LNCaP clone FGC (cell line): ENCODE measurements at regions not wholly inside any gene's neighbourhood (a gene's known extent, or its start where the extent isn't known, plus 50 kb on each side); places are given as distances from the start of the nearest gene placed in this dataset.

ENCODE experiments used
- DNase-seq: peaks from one replicate; pipeline ENCODE4 v3.0.0-alpha.2; 2011; ENCODE audit warnings: low read depth
- H3K4me3 ChIP-seq: 2 replicates; pipeline ENCODE4 v1.5.1; 2011; ENCODE audit warnings: mild to moderate bottlenecking, low read depth, low read length, control low read depth
- CTCF ChIP-seq: IDR thresholded peaks from 2 replicates; pipeline ENCODE4 v1.5.1; 2012; ENCODE audit warnings: mild to moderate bottlenecking; ENCODE audit not compliant: control insufficient read depth, insufficient read depth; ENCODE audit errors: extremely low read depth

- no peak for DNase-seq
- no peak for TF ChIP-seq CTCF
- H3K4me3 ChIP-seq = no peak overlapping the region
Measured at GRCh38 chr1:30509670-30510069, 213.7 kb downstream of the MATN1 start.

GRCh38 chr1:30508611-30509010 lies 214.8 kb downstream of the MATN1 start:
- H3K4me3 ChIP-seq = no peak overlapping the region
- no peak for TF ChIP-seq CTCF
- DNase-seq = no peak

DNA sequence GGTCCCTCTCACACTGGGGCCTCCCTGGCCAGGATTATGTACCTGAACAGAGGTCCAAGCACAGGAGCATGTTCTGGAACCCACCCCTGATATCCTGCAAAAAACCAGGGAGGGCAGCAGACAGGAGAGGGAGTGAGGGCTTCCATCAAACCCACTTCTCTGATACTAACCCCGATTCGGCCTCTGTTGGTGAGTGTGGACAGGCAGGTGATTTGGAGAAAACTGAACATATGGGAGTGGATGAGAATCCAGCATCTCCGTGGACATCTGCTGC lies 215.3 kb downstream of the MATN1 start:
- no peak overlapping the region for H3K4me3 ChIP-seq
- DNase-seq = no peak
- TF ChIP-seq CTCF = no peak

DNA sequence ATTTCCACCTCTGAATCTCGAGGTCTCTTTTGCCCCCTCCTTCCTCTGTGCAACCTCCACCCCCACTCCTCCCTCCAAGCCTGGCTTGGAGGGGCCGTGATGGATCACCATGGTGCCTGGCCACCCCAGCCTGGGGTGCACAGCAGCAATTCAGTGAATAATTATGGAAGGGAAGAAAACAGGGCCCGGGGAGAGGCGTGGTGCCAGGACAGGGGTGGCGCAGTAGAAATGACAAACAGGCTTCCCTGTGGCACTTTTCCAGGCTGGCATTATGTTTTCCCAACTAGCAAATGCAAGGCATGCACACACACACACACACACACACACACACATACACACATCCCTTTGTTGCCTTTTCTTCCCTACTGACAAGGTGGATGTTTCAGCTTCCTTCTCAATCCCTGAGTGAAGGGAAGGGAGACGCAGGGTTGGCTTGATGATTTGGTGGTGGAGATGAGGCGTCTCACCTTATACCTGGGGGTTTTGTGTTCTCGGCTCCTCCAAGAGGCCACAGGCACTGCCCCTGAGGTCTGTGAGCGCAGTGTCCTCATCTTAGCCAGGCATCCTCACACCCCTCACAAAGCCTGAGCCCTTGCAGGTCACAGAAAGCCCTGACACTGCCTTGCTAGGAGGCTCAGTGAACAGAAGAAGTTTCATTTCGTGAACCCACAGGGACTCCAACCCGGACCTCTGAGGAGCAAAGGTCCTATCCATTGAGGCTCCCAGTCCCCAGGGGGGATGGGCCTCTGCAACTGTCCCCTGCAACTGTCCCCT lies 215.8 kb downstream of the MATN1 start:
- no peak overlapping the region for H3K4me3 ChIP-seq
- no peak for DNase-seq
- TF ChIP-seq CTCF = no peak

DNA sequence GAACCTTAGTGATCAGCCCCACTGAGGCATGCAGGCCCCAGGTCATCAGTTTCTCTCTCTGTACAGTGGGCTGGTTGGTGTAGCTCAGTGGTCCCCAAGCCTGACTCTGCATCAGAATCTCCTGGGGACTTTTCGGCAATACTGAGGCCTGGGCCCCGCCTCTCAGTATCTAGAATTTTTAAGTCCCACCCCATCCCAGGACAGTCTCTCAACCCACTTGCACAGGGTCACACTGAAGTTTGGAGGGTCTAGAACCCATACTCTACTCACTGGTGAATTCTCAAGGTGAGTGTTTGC lies 216.4 kb downstream of the MATN1 start:
- no peak overlapping the region for H3K4me3 ChIP-seq
- DNase-seq = no peak
- no peak for TF ChIP-seq CTCF

- TF ChIP-seq CTCF = no peak
- no peak for DNase-seq
Measured at GRCh38 chr1:30506291-30507015, 216.9 kb downstream of the MATN1 start.

DNA sequence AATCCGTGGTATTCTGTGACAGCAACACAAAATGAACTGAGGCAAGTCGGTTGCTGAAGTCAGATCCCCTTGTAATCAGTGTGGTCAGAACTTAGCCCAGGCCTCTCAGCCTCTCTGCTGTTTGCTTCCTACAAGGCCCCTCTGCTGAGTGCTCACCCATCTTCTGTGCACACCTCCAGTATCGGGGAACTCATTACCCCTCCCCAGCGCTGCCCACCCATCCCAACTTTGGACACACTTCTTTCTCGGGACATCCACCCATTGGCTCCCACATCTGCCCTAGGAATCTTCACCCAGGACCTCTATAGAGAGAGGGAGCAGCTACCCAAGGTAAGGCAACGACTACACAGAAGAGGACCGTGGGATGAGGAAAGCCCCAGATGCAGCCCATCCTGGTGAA lies 217.5 kb downstream of the MATN1 start:
- no peak for TF ChIP-seq CTCF
- no peak for DNase-seq
- no peak overlapping the region for H3K4me3 ChIP-seq

More at GRCh38 chr1:30506291-30507015, 216.9 kb downstream of the MATN1 start:
- H3K4me3 ChIP-seq = no peak overlapping the region
